ENCODE measurements at regions not wholly inside any gene's neighbourhood (a gene's known extent, or its start where the extent isn't known, plus 50 kb on each side); places are given as distances from the start of the nearest gene placed in this dataset.

DNA sequence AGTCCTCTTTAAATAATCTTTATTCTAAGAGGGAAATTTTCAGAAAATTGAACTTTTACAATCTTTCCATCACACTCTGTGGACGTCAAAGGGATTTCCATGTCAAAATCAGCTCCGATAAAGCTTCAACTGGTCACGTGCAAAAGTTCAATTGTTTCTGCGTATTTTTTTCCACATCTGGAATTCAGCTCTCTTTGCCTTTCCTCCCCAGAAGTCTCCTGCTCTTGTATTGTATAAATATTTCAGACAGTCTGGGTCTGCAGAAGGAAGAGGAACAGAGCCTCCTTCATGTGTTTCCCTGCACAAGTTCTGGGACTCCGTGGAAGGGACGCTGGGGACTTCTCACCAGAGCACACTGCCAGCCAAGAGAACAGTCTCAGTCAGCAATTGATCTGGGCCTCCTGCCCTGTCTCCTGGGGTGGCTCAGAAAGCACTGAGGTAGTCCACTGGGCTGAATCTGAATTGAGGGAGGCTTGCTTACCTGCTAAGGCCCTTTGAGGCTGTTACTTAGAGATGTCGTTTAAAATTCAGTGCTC lies 251.5 kb downstream of the TFCP2L1 start:
- TF ChIP-seq, protein P1, sequence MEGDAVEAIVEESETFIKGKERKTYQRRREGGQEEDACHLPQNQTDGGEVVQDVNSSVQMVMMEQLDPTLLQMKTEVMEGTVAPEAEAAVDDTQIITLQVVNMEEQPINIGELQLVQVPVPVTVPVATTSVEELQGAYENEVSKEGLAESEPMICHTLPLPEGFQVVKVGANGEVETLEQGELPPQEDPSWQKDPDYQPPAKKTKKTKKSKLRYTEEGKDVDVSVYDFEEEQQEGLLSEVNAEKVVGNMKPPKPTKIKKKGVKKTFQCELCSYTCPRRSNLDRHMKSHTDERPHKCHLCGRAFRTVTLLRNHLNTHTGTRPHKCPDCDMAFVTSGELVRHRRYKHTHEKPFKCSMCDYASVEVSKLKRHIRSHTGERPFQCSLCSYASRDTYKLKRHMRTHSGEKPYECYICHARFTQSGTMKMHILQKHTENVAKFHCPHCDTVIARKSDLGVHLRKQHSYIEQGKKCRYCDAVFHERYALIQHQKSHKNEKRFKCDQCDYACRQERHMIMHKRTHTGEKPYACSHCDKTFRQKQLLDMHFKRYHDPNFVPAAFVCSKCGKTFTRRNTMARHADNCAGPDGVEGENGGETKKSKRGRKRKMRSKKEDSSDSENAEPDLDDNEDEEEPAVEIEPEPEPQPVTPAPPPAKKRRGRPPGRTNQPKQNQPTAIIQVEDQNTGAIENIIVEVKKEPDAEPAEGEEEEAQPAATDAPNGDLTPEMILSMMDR (IDR thresholded peaks at IDR 0.05 in 2 of 3, conservative IDR thresholded peaks at IDR 0.05 in 1 of 3; ENCODE audit: control insufficient read depth in 2 of 3, extremely low read depth in 1 of 3, insufficient read depth in 1 of 3, low read depth in 3 of 3, low read length in 3 of 3): no peak
- TF ChIP-seq POLR2A (IDR thresholded peaks at IDR 0.05; ENCODE audit: low read depth, low read length) (no peak), MTA3 (IDR thresholded peaks at IDR 0.05; ENCODE audit: borderline replicate concordance, low read length) (no peak), YY1 (IDR thresholded peaks at IDR 0.05; ENCODE audit: low read depth, low read length) (no peak), EZH2 (IDR thresholded peaks at IDR 0.05; ENCODE audit: borderline replicate concordance, control insufficient read depth, low read depth, low read length) (no peak), TCF12 (IDR thresholded peaks at IDR 0.05; ENCODE audit: low read depth, low read length) (no peak), JUNB (IDR thresholded peaks at IDR 0.05) (no peak), NBN (IDR thresholded peaks at IDR 0.05) (no peak), BHLHE40 (IDR thresholded peaks at IDR 0.05; ENCODE audit: borderline replicate concordance in 1 of 2, low read depth in 2 of 2, low read length in 1 of 2) (no peak), CHD1 (IDR thresholded peaks at IDR 0.05; ENCODE audit: low read depth, low read length) (no peak)
- TF ChIP-seq, protein P2, sequence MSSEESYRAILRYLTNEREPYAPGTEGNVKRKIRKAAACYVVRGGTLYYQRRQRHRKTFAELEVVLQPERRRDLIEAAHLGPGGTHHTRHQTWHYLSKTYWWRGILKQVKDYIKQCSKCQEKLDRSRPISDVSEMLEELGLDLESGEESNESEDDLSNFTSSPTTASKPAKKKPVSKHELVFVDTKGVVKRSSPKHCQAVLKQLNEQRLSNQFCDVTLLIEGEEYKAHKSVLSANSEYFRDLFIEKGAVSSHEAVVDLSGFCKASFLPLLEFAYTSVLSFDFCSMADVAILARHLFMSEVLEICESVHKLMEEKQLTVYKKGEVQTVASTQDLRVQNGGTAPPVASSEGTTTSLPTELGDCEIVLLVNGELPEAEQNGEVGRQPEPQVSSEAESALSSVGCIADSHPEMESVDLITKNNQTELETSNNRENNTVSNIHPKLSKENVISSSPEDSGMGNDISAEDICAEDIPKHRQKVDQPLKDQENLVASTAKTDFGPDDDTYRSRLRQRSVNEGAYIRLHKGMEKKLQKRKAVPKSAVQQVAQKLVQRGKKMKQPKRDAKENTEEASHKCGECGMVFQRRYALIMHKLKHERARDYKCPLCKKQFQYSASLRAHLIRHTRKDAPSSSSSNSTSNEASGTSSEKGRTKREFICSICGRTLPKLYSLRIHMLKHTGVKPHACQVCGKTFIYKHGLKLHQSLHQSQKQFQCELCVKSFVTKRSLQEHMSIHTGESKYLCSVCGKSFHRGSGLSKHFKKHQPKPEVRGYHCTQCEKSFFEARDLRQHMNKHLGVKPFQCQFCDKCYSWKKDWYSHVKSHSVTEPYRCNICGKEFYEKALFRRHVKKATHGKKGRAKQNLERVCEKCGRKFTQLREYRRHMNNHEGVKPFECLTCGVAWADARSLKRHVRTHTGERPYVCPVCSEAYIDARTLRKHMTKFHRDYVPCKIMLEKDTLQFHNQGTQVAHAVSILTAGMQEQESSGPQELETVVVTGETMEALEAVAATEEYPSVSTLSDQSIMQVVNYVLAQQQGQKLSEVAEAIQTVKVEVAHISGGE (CRISPR knock-in tag; IDR thresholded peaks at IDR 0.05): no peak
- TF ChIP-seq, protein P3, sequence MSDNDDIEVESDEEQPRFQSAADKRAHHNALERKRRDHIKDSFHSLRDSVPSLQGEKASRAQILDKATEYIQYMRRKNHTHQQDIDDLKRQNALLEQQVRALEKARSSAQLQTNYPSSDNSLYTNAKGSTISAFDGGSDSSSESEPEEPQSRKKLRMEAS (IDR thresholded peaks at IDR 0.05; ENCODE audit: low read depth, low read length): no peak
